KMS-11 (cell line): ENCODE measurements at regions not wholly inside any gene's neighbourhood (a gene's known extent, or its start where the extent isn't known, plus 50 kb on each side); places are given as distances from the start of the nearest gene placed in this dataset.

ENCODE experiments used
- H2AFZ ChIP-seq: fragments of 200-600 bp; sonication (generic); 2 replicates; pipeline ENCODE4 v1.6.1; 2016; ENCODE audit warnings: antibody characterized with exemption, mixed run types, low read depth
- H3K27ac ChIP-seq: fragments of 200-600 bp; sonication (generic); 2 replicates; pipeline ENCODE4 v1.6.1; 2016; ENCODE audit warnings: mild to moderate bottlenecking, mixed run types
- H3K27me3 ChIP-seq: fragments of 200-600 bp; sonication (generic); 2 replicates; pipeline ENCODE4 v1.6.1; 2017; ENCODE audit warnings: mild to moderate bottlenecking, low read depth, mixed run types, moderate library complexity; ENCODE audit not compliant: insufficient read depth
- H3K36me3 ChIP-seq: fragments of 200-600 bp; sonication (generic); 2 replicates; pipeline ENCODE4 v1.6.1; 2017; ENCODE audit warnings: mild to moderate bottlenecking, mixed run types; ENCODE audit not compliant: insufficient read depth
- H3K4me1 ChIP-seq: fragments of 200-600 bp; sonication (generic); 2 replicates; pipeline ENCODE4 v1.6.1; 2016; ENCODE audit warnings: mild to moderate bottlenecking, low read depth, mixed run types; ENCODE audit not compliant: poor library complexity, severe bottlenecking
- H3K4me2 ChIP-seq: fragments of 200-600 bp; sonication (generic); 2 replicates; pipeline ENCODE4 v1.7.0; 2016; ENCODE audit warnings: mild to moderate bottlenecking, mixed run types
- H3K4me3 ChIP-seq: fragments of 200-600 bp; sonication (generic); IDR thresholded peaks from 2 replicates; pipeline ENCODE4 v1.6.1; 2017; ENCODE audit warnings: low read depth, low read length, mixed read lengths; ENCODE audit not compliant: insufficient read depth
- H3K79me2 ChIP-seq: fragments of 200-600 bp; sonication (generic); 2 replicates; pipeline ENCODE4 v1.6.1; 2016; ENCODE audit warnings: low read depth, mixed run types; ENCODE audit not compliant: insufficient read depth
- H3K9ac ChIP-seq: fragments of 200-600 bp; sonication (generic); 2 replicates; pipeline ENCODE4 v1.6.1; 2016; ENCODE audit warnings: mild to moderate bottlenecking, mixed run types
- H4K20me1 ChIP-seq: fragments of 200-600 bp; sonication (generic); 2 replicates; pipeline ENCODE4 v1.6.1; 2016; ENCODE audit warnings: mild to moderate bottlenecking, mixed run types; ENCODE audit not compliant: insufficient read depth
- TF ChIP-seq, protein P1 (sequence below): fragments of 200-600 bp; sonication (generic); conservative IDR thresholded peaks from 2 replicates; pipeline ENCODE4 v1.6.1; 2017; ENCODE audit warnings: low read depth, mild to moderate bottlenecking, antibody characterized with exemption, low read length, moderate library complexity, mixed read lengths

DNA sequence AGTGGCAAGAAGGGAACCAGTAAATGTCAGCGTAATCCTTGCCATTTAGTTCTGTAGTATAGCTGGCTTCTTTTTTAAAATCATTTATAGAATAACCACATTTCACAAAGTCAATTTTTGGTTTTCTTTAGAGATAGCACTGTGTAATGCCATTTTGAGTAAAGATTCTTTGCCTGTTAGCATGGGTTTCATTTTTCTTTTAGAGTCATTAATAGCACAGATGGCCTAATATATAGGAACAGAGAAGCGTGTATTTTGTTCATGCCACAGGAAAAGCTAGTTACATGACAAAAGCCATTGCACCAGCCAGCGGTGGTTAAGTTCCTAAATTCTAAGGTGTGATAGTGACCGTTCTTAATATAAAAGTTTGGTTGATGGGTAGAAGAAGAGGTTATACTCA lies 1363.9 kb downstream of the MAT2B start:
- no peak overlapping the region for H3K4me2 ChIP-seq

DNA sequence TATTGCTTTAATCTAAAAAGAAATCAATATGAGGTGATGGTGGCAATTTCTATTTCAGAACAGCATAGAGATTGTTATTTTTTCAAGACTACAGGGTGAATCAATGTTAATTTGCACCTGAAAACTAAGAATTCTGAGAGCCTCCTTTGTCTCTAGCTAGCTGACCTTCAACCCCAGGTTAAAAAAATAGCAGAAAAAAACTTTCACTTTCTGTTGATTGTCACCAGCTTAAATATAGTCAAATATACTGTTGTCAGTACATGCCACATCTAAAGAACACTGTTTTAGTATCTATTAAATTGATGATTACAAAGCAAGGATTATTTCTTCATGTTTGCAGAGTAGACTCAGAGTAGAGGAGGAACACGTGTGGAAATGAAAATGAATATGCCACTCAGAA lies 1371.4 kb downstream of the MAT2B start:
- H3K9ac ChIP-seq: no peak overlapping the region
- no peak overlapping the region for H3K4me2 ChIP-seq
- H4K20me1 ChIP-seq: no peaks in the 10 kb centered on the region
- TF ChIP-seq, protein P1, sequence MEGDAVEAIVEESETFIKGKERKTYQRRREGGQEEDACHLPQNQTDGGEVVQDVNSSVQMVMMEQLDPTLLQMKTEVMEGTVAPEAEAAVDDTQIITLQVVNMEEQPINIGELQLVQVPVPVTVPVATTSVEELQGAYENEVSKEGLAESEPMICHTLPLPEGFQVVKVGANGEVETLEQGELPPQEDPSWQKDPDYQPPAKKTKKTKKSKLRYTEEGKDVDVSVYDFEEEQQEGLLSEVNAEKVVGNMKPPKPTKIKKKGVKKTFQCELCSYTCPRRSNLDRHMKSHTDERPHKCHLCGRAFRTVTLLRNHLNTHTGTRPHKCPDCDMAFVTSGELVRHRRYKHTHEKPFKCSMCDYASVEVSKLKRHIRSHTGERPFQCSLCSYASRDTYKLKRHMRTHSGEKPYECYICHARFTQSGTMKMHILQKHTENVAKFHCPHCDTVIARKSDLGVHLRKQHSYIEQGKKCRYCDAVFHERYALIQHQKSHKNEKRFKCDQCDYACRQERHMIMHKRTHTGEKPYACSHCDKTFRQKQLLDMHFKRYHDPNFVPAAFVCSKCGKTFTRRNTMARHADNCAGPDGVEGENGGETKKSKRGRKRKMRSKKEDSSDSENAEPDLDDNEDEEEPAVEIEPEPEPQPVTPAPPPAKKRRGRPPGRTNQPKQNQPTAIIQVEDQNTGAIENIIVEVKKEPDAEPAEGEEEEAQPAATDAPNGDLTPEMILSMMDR: no peak
- H3K79me2 ChIP-seq: no peaks in the 10 kb centered on the region
- H3K36me3 ChIP-seq: no peaks in the 10 kb centered on the region
- H3K4me1 ChIP-seq: no peaks in the 10 kb centered on the region
- H3K27me3 ChIP-seq: no peaks in the 10 kb centered on the region
- H3K4me3 ChIP-seq: no peak overlapping the region
- H2AFZ ChIP-seq: no peak overlapping the region
- no peak overlapping the region for H3K27ac ChIP-seq

More for the DNA sequence above, 1363.9 kb downstream of the MAT2B start:
- Histone ChIP-seq H3K4me3 (no peak overlapping the region), H3K9ac (no peak overlapping the region), H3K4me1 (no peaks in the 10 kb centered on the region), H3K79me2 (no peaks in the 10 kb centered on the region), H3K27ac (no peak overlapping the region), H2AFZ (no peak overlapping the region), H3K27me3 (no peaks in the 10 kb centered on the region), H4K20me1 (no peaks in the 10 kb centered on the region), H3K36me3 (no peaks in the 10 kb centered on the region)
- TF ChIP-seq, protein P1: no peak

DNA sequence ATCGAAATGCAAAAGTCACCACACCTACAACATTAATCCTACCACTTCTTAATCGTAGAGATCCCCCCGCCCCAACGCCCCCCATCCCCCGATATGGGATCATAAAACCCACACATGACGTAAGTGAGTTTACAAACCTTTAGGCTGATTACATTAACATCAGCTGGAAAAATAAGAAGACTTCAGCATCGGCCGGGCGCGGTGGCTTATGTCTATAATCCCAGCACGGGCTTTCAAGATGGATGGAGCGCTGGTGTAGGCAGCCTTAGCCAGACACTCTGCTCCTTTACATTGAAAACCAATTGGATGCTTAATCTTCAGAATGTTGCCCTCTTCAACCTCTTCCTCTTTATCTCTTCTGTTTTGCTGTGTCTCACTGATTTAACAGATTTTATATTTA lies 1376.0 kb downstream of the MAT2B start:
- no peak overlapping the region for H2AFZ ChIP-seq
- H3K9ac ChIP-seq: no peak overlapping the region
- TF ChIP-seq, protein P1: no peak
- H3K27ac ChIP-seq: no peak overlapping the region
- H3K4me2 ChIP-seq: no peak overlapping the region
- no peaks in the 10 kb centered on the region for H3K36me3 ChIP-seq
- H3K79me2 ChIP-seq: no peaks in the 10 kb centered on the region
- no peak overlapping the region for H3K4me3 ChIP-seq
- no peaks in the 10 kb centered on the region for H4K20me1 ChIP-seq
- no peaks in the 10 kb centered on the region for H3K4me1 ChIP-seq
- H3K27me3 ChIP-seq: no peaks in the 10 kb centered on the region

DNA sequence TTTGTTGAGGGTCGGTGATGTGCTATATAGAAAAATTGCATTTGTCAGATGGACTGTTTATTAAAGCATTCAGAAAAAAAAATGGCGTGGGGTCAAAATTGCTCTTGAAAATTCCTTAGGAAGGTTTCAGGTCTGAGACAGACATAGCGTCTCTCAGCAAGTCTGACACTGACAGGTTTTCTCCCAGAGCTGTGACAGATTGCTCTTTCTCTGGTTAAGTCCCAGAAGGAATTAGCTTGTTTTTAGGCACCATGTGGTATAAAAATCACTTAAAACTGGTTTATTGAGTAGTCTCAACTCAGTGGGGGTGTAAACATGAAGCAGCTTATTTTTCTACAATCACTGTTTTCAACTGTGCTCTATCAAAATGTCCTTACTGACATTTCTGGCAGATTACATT lies 1379.8 kb downstream of the MAT2B start:
- no peak overlapping the region for H3K9ac ChIP-seq
- no peaks in the 10 kb centered on the region; the same call in 1 of the 2 replicates for H3K36me3 ChIP-seq
- H4K20me1 ChIP-seq: no peaks in the 10 kb centered on the region
- no peak overlapping the region for H3K4me2 ChIP-seq
- no peaks in the 10 kb centered on the region for H3K27me3 ChIP-seq
- H3K27ac ChIP-seq: no peak overlapping the region
- H3K4me1 ChIP-seq: no peaks in the 10 kb centered on the region
- H3K79me2 ChIP-seq: no peaks in the 10 kb centered on the region
- TF ChIP-seq, protein P1: no peak
- no peak overlapping the region for H3K4me3 ChIP-seq
- H2AFZ ChIP-seq: no peak overlapping the region
